ENCODE measurements at regions not wholly inside any gene's neighbourhood (a gene's known extent, or its start where the extent isn't known, plus 50 kb on each side); places are given as distances from the start of the nearest gene placed in this dataset.

GRCh38 chr22:23392420-23393121, 187.5 kb downstream of the IGLL1 start:
- intact Hi-C loops (cut with DNase I): no loop called here
- DNase-seq: peak in 2 of 42 donors; percentile 4 to 32

- intact Hi-C loops (cut with DNase I): no loop called here
- DNase-seq: peak in 2 of 42 donors; percentile 11 to 15
Observed at GRCh38 chr22:23391022-23391421, 189.1 kb downstream of the IGLL1 start.

- intact Hi-C loops (cut with DNase I): loop anchor here (5.0 to 10.0 kb wide), 3 partner anchors 77 to 432 kb away; no protein-coding TSS in a partner anchor
- DNase-seq: peak in 1 of 42 donors; percentile 24
Observed at GRCh38 chr22:23389271-23390071, 190.6 kb downstream of the IGLL1 start.

- DNase-seq: peak in 1 of 42 donors; percentile 32
- intact Hi-C loops (cut with DNase I): loop anchor here (5.0 to 10.0 kb wide), 3 partner anchors 76 to 431 kb away; no protein-coding TSS in a partner anchor
Observed at GRCh38 chr22:23388517-23388890, 191.6 kb downstream of the IGLL1 start.

- intact Hi-C loops (cut with DNase I): loop anchor here (5.0 to 10.0 kb wide), 3 partner anchors 76 to 431 kb away; no protein-coding TSS in a partner anchor
- peak in 1 of 42 donors; percentile 21 for DNase-seq
Observed at GRCh38 chr22:23387827-23388516, 192.1 kb downstream of the IGLL1 start.

GRCh38 chr22:23386822-23387580, 193.1 kb downstream of the IGLL1 start:
- intact Hi-C loops (cut with DNase I): loop anchor here (5.0 to 10.0 kb wide), 3 partner anchors 75 to 430 kb away; no protein-coding TSS in a partner anchor
- peak in 1 of 42 donors; percentile 28 for DNase-seq

- peak; percentile 56 to 96 (median 89) for DNase-seq
- intact Hi-C loops (cut with DNase I): loop anchor here (5.0 to 10.0 kb wide), 3 partner anchors 74 to 429 kb away; no protein-coding TSS in a partner anchor
Observed at GRCh38 chr22:23385678-23386631, 194.1 kb downstream of the IGLL1 start.

- DNase-seq: peak in 1 of 42 donors; percentile 22
- intact Hi-C loops (cut with DNase I): loop anchor here (5.0 to 10.0 kb wide), 3 partner anchors 73 to 428 kb away; no protein-coding TSS in a partner anchor
Observed at GRCh38 chr22:23384923-23385677, 195.0 kb downstream of the IGLL1 start.

- no peak for DNase-seq
Observed at GRCh38 chr22:23384431-23384830, 195.7 kb downstream of the IGLL1 start.

GRCh38 chr22:23383491-23384361, 196.4 kb downstream of the IGLL1 start:
- intact Hi-C loops (cut with DNase I): loop anchor here (10.0 kb wide), 1 partner anchor 209 kb away; no protein-coding TSS in a partner anchor
- DNase-seq: peak in 21 of 42 donors; percentile 12 to 67 (median 37)

More at GRCh38 chr22:23384431-23384830, 195.7 kb downstream of the IGLL1 start:
- intact Hi-C loops (cut with DNase I): loop anchor here (10.0 kb wide), 1 partner anchor 210 kb away; no protein-coding TSS in a partner anchor

- intact Hi-C loops (cut with DNase I): loop anchor here (10.0 kb wide), 1 partner anchor 208 kb away; no protein-coding TSS in a partner anchor
- peak in 1 of 42 donors; percentile 31 for DNase-seq
Observed at GRCh38 chr22:23382428-23383218, 197.5 kb downstream of the IGLL1 start.

- peak in 2 of 42 donors; percentile 19 to 33 for DNase-seq
- intact Hi-C loops (cut with DNase I): loop anchor here (10.0 kb wide), 1 partner anchor 207 kb away; no protein-coding TSS in a partner anchor
Observed at GRCh38 chr22:23381661-23382427, 198.2 kb downstream of the IGLL1 start.

GRCh38 chr22:23380911-23381310, 199.2 kb downstream of the IGLL1 start:
- intact Hi-C loops (cut with DNase I): loop anchor here (10.0 kb wide), 1 partner anchor 206 kb away; no protein-coding TSS in a partner anchor
- DNase-seq: no peak

- intact Hi-C loops (cut with DNase I): loop anchor here (10.0 kb wide), 1 partner anchor 205 kb away; no protein-coding TSS in a partner anchor
- no peak for DNase-seq
Observed at GRCh38 chr22:23380230-23380573, 199.9 kb downstream of the IGLL1 start.

Measured in head of caudate nucleus (tissue), 42 donors.